ENCODE measurements at regions not wholly inside any gene's neighbourhood (a gene's known extent, or its start where the extent isn't known, plus 50 kb on each side); places are given as distances from the start of the nearest gene placed in this dataset.

DNA sequence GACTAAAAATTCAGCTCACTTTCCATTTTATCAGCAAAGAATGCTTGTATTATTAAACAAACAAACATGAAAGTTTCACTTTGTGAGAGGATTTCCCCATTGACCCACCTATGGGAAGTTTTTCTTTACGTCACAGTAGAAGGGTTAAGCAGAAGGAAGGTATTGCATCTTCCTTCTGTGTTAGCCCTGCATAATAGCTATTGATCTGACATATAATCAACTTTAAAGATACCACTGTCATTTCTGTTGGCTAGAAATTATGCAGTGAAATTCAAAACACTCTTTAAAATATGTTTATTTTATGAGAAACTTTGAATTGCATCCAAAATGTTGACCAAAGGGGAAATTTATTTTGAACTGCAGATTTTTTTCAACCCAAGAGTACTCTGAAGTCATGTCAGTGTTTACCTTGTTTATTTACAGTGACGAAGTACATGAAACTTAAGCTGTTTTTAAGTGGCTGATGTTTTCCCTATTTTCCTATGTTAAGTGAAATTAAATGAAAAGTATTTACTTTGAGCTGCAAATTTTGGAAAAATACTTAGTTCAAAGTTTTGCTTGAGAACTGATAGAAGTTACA lies 566.4 kb downstream of the ZEB2 start:
- no peak for TF ChIP-seq ZNF70 (CRISPR knock-in tag; IDR thresholded peaks at IDR 0.05)
- no peak for TF ChIP-seq ZFP3 (CRISPR knock-in tag; IDR thresholded peaks at IDR 0.05)
- no peak for TF ChIP-seq POU6F1 (CRISPR knock-in tag; IDR thresholded peaks at IDR 0.05; ENCODE audit: borderline replicate concordance, low read depth)
- no peak for TF ChIP-seq ZNF565 (CRISPR knock-in tag; conservative IDR thresholded peaks at IDR 0.05; ENCODE audit: low read depth)
- TF ChIP-seq, protein P1, sequence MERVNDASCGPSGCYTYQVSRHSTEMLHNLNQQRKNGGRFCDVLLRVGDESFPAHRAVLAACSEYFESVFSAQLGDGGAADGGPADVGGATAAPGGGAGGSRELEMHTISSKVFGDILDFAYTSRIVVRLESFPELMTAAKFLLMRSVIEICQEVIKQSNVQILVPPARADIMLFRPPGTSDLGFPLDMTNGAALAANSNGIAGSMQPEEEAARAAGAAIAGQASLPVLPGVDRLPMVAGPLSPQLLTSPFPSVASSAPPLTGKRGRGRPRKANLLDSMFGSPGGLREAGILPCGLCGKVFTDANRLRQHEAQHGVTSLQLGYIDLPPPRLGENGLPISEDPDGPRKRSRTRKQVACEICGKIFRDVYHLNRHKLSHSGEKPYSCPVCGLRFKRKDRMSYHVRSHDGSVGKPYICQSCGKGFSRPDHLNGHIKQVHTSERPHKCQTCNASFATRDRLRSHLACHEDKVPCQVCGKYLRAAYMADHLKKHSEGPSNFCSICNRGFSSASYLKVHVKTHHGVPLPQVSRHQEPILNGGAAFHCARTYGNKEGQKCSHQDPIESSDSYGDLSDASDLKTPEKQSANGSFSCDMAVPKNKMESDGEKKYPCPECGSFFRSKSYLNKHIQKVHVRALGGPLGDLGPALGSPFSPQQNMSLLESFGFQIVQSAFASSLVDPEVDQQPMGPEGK (CRISPR knock-in tag; IDR thresholded peaks at IDR 0.05; ENCODE audit: borderline replicate concordance): no peak
- no peak for TF ChIP-seq GLIS3 (CRISPR knock-in tag; IDR thresholded peaks at IDR 0.05)
- no peak for TF ChIP-seq ZNF8 (CRISPR knock-in tag; IDR thresholded peaks at IDR 0.05)
- TF ChIP-seq CSDC2 (CRISPR knock-in tag; IDR thresholded peaks at IDR 0.05): no peak
- TF ChIP-seq OSR1 (CRISPR knock-in tag; IDR thresholded peaks at IDR 0.05): no peak
- TF ChIP-seq TCF4 (CRISPR knock-in tag; IDR thresholded peaks at IDR 0.05; ENCODE audit: borderline replicate concordance): no peak
- TF ChIP-seq RARB (CRISPR knock-in tag; IDR thresholded peaks at IDR 0.05): no peak
- TF ChIP-seq ARNTL (CRISPR knock-in tag; IDR thresholded peaks at IDR 0.05; ENCODE audit: borderline replicate concordance, low read depth): no peak
